BLaER1 (cell line): ENCODE measurements at regions not wholly inside any gene's neighbourhood (a gene's known extent, or its start where the extent isn't known, plus 50 kb on each side); places are given as distances from the start of the nearest gene placed in this dataset.

Source experiments
- H3K27ac ChIP-seq: shearing (Covaris generic); formaldehyde crosslinking; 2 replicates; pipeline ENCODE4 v1.8.1; 2022
- H3K27me3 ChIP-seq: shearing (Covaris generic); formaldehyde crosslinking; 2 replicates; pipeline ENCODE4 v1.8.1; 2022
- H3K36me3 ChIP-seq: shearing (Covaris generic); formaldehyde crosslinking; 2 replicates; pipeline ENCODE4 v1.8.1; 2022
- H3K4me1 ChIP-seq: shearing (Covaris generic); formaldehyde crosslinking; 2 replicates; pipeline ENCODE4 v1.8.1; 2022
- H3K4me2 ChIP-seq: shearing (Covaris generic); formaldehyde crosslinking; 2 replicates; pipeline ENCODE4 v1.8.1; 2022
- H3K4me3 ChIP-seq: shearing (Covaris generic); formaldehyde crosslinking; 2 replicates; pipeline ENCODE4 v1.8.1; 2022
- H3K9ac ChIP-seq: shearing (Covaris generic); formaldehyde crosslinking; 2 replicates; pipeline ENCODE4 v1.8.1; 2022
- H3K9me3 ChIP-seq: shearing (Covaris generic); formaldehyde crosslinking; 2 replicates; pipeline ENCODE4 v1.8.1; 2022
- H4K20me1 ChIP-seq: shearing (Covaris generic); formaldehyde crosslinking; 2 replicates; pipeline ENCODE4 v1.8.1; 2022
- Cebpa-rat ChIP-seq: shearing (Covaris generic); IDR thresholded peaks from 2 replicates; pipeline ENCODE4 v1.8.1; 2022

DNA sequence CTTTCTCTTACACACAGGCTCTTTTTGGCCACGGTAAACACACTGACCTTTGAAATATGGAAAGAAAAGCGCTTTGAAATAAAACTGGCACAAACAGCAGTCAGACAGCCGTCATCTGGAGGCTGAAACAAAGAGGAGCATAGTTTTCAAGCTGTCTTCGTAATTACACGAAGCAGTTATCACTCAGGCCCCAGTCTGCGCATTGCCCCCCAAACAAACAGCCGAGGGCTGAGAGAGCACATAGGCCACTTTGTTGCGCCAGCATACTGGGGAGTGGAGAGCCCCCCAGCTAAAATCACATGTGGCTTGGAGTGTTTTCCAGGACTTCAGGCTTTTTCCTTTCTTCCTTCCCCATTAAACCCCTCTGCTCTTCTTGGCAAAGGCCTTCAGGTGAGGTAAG lies 142.9 kb upstream of the BTG1 start:
- no peaks in the 10 kb centered on the region for H4K20me1 ChIP-seq
- H3K4me1 ChIP-seq, result no peaks in the 10 kb centered on the region
- no peak overlapping the region for H3K27ac ChIP-seq
- H3K4me3 ChIP-seq, result no peak overlapping the region
- H3K36me3 ChIP-seq, result no peaks in the 10 kb centered on the region
- H3K9ac ChIP-seq, result no peak overlapping the region
- TF ChIP-seq Cebpa-rat, result no peak
- no peaks in the 10 kb centered on the region for H3K27me3 ChIP-seq
- no peaks in the 10 kb centered on the region for H3K9me3 ChIP-seq
- H3K4me2 ChIP-seq, result no peak overlapping the region

GRCh38 chr12:92278378-92278828 lies 132.8 kb upstream of the BTG1 start:
- Histone ChIP-seq H3K27me3 (no peaks in the 10 kb centered on the region), H3K4me1 (no peaks in the 10 kb centered on the region), H3K9me3 (no peaks in the 10 kb centered on the region), H3K9ac (no peak overlapping the region), H4K20me1 (no peaks in the 10 kb centered on the region), H3K27ac (no peak overlapping the region), H3K4me2 (no peak overlapping the region), H3K4me3 (no peak overlapping the region), H3K36me3 (no peaks in the 10 kb centered on the region)
- no peak for TF ChIP-seq Cebpa-rat

- Histone ChIP-seq H4K20me1 (no peaks in the 10 kb centered on the region), H3K4me2 (no peak overlapping the region), H3K27ac (no peak overlapping the region)
Observed at GRCh38 chr12:92277795-92278194, 132.1 kb upstream of the BTG1 start.

DNA sequence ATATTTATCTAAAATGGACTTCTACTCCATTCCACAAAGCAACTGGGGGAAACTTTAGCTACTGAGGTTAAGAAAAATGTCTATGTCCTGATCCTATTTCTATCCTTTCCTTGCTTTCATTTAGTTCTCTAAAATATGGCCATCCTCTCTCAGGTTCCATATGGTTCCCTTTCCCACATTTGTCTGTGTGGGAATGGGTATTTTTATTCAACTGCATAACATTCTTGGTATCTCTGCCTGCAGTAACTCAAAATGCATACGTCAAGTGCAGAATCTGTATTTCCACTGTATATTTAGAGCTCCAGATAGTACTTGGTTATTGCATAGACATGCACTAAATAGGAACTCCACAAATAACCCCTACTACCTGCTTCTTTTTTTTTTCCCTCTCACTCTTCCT lies 130.6 kb upstream of the BTG1 start:
- no peaks in the 10 kb centered on the region for H3K27me3 ChIP-seq
- TF ChIP-seq Cebpa-rat, result no peak
- no peak overlapping the region for H3K4me3 ChIP-seq
- no peaks in the 10 kb centered on the region for H3K9me3 ChIP-seq
- H3K4me2 ChIP-seq, result no peak overlapping the region
- H3K27ac ChIP-seq, result no peak overlapping the region
- H4K20me1 ChIP-seq, result no peaks in the 10 kb centered on the region
- H3K9ac ChIP-seq, result no peak overlapping the region
- H3K4me1 ChIP-seq, result no peaks in the 10 kb centered on the region
- no peaks in the 10 kb centered on the region for H3K36me3 ChIP-seq

More at GRCh38 chr12:92277795-92278194, 132.1 kb upstream of the BTG1 start:
- TF ChIP-seq Cebpa-rat, result no peak
- Histone ChIP-seq H3K27me3 (no peaks in the 10 kb centered on the region), H3K4me1 (no peaks in the 10 kb centered on the region), H3K4me3 (no peak overlapping the region), H3K9me3 (no peaks in the 10 kb centered on the region), H3K9ac (no peak overlapping the region), H3K36me3 (no peaks in the 10 kb centered on the region)

DNA sequence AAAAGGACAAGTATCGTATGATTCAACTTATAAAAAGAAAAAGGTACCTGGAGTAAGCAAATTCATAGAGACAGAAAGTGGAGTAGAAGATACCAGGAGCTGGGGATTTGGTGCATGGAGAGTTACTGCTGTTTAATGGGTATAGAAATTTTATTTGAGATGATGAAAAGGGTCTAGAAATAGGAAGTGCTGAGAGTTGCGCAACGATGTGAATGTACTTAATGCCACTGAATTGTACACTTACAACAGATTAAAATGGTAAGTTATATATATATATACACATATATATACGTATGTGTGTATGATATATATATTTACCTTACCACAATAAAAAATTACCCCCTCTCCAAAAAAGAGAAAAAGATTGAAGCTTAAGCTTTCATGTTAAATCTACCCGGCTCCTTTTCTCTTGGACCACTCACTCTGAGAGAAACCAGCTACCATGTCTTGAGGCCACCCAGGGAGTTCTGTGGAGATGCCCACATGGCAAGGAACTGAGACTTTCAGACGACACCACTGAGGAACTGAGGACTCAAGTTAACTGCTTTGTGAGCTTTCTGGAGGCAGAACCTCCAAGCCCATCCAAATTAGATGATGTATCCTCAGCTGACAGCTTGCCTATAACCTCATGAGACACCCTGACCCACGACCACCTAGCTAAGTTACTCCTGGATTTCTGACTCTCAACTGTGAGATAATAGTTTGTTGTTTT lies 130.0 kb upstream of the BTG1 start:
- H3K9me3 ChIP-seq, result no peaks in the 10 kb centered on the region
- no peaks in the 10 kb centered on the region for H3K4me1 ChIP-seq
- peak; percentile 70; the same call in 1 of the 2 replicates for TF ChIP-seq Cebpa-rat
- no peaks in the 10 kb centered on the region for H4K20me1 ChIP-seq
- H3K27ac ChIP-seq, result no peak overlapping the region
- no peaks in the 10 kb centered on the region for H3K27me3 ChIP-seq
- H3K36me3 ChIP-seq, result no peaks in the 10 kb centered on the region
- no peak overlapping the region for H3K4me3 ChIP-seq
- H3K9ac ChIP-seq, result no peak overlapping the region
- no peak overlapping the region for H3K4me2 ChIP-seq

DNA sequence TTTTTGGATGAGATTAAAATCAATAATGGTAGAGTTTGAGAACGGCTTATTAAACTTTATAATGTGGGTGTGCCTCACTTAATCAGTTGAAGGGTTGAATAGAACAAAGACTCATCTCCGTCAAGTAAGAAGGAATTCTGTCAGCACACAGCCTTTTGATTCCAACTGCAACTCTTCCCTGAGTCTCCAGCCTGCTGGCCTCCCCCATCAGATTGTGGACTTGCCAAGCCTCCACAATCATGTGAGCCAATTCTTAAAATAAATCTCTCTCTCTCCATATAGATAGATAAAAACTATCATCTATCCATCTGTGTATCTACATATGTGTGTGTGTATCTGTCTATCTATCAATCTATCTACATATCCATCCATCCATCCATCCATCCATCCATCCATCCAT lies 127.4 kb upstream of the BTG1 start:
- no peak overlapping the region for H3K4me3 ChIP-seq
- no peak overlapping the region for H3K27ac ChIP-seq
- H3K4me1 ChIP-seq, result no peaks in the 10 kb centered on the region
- no peaks in the 10 kb centered on the region for H3K27me3 ChIP-seq
- H4K20me1 ChIP-seq, result no peaks in the 10 kb centered on the region
- no peak for TF ChIP-seq Cebpa-rat
- H3K36me3 ChIP-seq, result no peaks in the 10 kb centered on the region
- H3K9ac ChIP-seq, result no peak overlapping the region
- no peaks in the 10 kb centered on the region for H3K9me3 ChIP-seq
- no peak overlapping the region for H3K4me2 ChIP-seq

GRCh38 chr12:92272061-92272964 lies 126.7 kb upstream of the BTG1 start:
- H3K27me3 ChIP-seq, result no peaks in the 10 kb centered on the region
- no peak overlapping the region for H3K4me2 ChIP-seq
- H4K20me1 ChIP-seq, result no peaks in the 10 kb centered on the region
- no peak overlapping the region for H3K4me3 ChIP-seq
- H3K4me1 ChIP-seq, result no peaks in the 10 kb centered on the region
- no peaks in the 10 kb centered on the region for H3K36me3 ChIP-seq
- TF ChIP-seq Cebpa-rat, result no peak
- H3K27ac ChIP-seq, result no peak overlapping the region
- no peaks in the 10 kb centered on the region for H3K9me3 ChIP-seq
- H3K9ac ChIP-seq, result no peak overlapping the region

DNA sequence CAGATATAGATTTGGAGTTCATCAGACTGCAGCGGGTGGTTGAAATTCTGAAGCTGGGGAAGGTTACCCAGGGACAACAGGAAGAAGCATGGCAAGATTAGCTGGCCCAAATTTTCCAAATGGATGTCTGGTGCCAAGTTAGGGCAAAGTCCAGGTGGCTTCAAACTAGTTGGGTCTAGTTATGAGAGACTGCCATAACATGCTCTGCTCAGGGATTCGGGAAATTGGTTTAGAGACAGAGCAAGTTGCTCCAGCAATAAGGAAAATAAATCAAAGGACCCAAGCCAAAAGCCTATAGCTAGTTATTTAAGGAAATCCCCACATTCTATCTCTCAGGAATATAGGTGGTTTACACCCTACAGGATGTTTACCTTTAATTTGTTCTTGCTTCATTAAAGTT lies 125.7 kb upstream of the BTG1 start:
- Histone ChIP-seq H3K36me3 (no peaks in the 10 kb centered on the region), H3K9ac (no peak overlapping the region), H3K27ac (no peak overlapping the region), H3K27me3 (no peaks in the 10 kb centered on the region), H3K9me3 (no peaks in the 10 kb centered on the region), H4K20me1 (no peaks in the 10 kb centered on the region), H3K4me3 (no peak overlapping the region), H3K4me1 (no peaks in the 10 kb centered on the region), H3K4me2 (no peak overlapping the region)
- TF ChIP-seq Cebpa-rat, result no peak

DNA sequence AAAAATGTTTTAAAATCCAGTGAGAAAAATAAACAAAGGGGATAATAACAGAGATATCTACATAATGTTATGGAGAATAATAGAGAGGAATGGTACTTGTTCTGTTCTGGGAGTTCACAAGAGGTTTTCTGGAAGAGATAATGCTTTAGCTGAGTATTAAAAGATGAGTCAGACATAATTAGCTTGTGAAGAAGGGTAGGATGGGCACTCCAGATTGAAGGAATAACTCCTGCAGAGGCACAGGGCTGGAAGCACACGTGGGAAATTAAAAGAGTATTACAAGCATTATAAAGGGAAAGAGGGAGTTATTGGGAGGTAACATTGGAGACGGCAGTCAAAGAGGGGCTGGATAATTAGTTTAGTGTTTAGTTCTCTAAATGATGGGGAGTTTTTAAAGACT lies 124.9 kb upstream of the BTG1 start:
- no peaks in the 10 kb centered on the region for H3K4me1 ChIP-seq
- H3K9me3 ChIP-seq, result no peaks in the 10 kb centered on the region
- H3K4me2 ChIP-seq, result no peak overlapping the region
- H3K9ac ChIP-seq, result no peak overlapping the region
- TF ChIP-seq Cebpa-rat, result no peak
- no peak overlapping the region for H3K4me3 ChIP-seq
- H4K20me1 ChIP-seq, result no peaks in the 10 kb centered on the region
- no peaks in the 10 kb centered on the region for H3K36me3 ChIP-seq
- H3K27me3 ChIP-seq, result no peaks in the 10 kb centered on the region
- no peak overlapping the region for H3K27ac ChIP-seq

- Histone ChIP-seq H3K36me3 (no peaks in the 10 kb centered on the region), H3K9ac (no peak overlapping the region), H3K4me2 (no peak overlapping the region), H3K4me1 (no peaks in the 10 kb centered on the region), H3K27me3 (no peaks in the 10 kb centered on the region), H3K4me3 (no peak overlapping the region), H4K20me1 (no peaks in the 10 kb centered on the region), H3K9me3 (no peaks in the 10 kb centered on the region), H3K27ac (no peak overlapping the region)
- no peak for TF ChIP-seq Cebpa-rat
Observed at GRCh38 chr12:92268946-92269345, 123.3 kb upstream of the BTG1 start.
